Keratinocyte (primary cell): ENCODE measurements at regions not wholly inside any gene's neighbourhood (a gene's known extent, or its start where the extent isn't known, plus 50 kb on each side); places are given as distances from the start of the nearest gene placed in this dataset.

ENCODE experiments used
- DNase-seq: peaks from one replicate; pipeline ENCODE4 v3.0.0-alpha.2; 2011; ENCODE audit warnings: low read depth, missing footprints, low spot score
- FAIRE-seq: peaks from 2 replicates; lab custom pipeline; 2011; peaks lifted over from hg19 to GRCh38; lab: Jason Lieb, UNC
- H2AFZ ChIP-seq: 2 replicates; pipeline ENCODE4 v1.6.0; 2012; ENCODE audit warnings: low read length, control low read depth, inconsistent platforms; ENCODE audit not compliant: control insufficient read depth
- H3K27ac ChIP-seq: 2 replicates; pipeline ENCODE4 v1.5.1; 2011; ENCODE audit warnings: low read length; ENCODE audit not compliant: control insufficient read depth, insufficient read depth
- H3K27me3 ChIP-seq: 3 replicates; pipeline ENCODE4 v1.6.0; 2011; ENCODE audit warnings: low read length; ENCODE audit not compliant: control insufficient read depth, insufficient read depth; ENCODE audit errors: extremely low read depth
- H3K36me3 ChIP-seq, 2 experiments: 2 replicates in 1 of 2; 3 replicates in 1 of 2; pipeline ENCODE4 v1.5.1; 2011; ENCODE audit warnings: low read length in 2 of 2, mild to moderate bottlenecking in 1 of 2; ENCODE audit not compliant: control insufficient read depth in 2 of 2, insufficient read depth in 2 of 2; ENCODE audit errors: extremely low read depth in 1 of 2
- H3K4me1 ChIP-seq: 3 replicates; pipeline ENCODE4 v1.5.1; 2011; ENCODE audit warnings: low read length; ENCODE audit not compliant: control insufficient read depth, insufficient read depth; ENCODE audit errors: extremely low read depth
- H3K4me2 ChIP-seq: 3 replicates; pipeline ENCODE4 v1.6.0; 2011; ENCODE audit warnings: low read depth, low read length; ENCODE audit not compliant: control insufficient read depth, insufficient read depth; ENCODE audit errors: extremely low read depth
- H3K4me3 ChIP-seq, 3 experiments: fragments of 200-600 bp in 1 of 3; sonication (generic) in 1 of 3; 2 replicates in 2 of 3; 3 replicates in 1 of 3; pipeline ENCODE4 v1.5.1; 2011 to 2016; ENCODE audit warnings: low read length in 3 of 3, mild to moderate bottlenecking in 3 of 3, control low read depth in 2 of 3, inconsistent platforms in 1 of 3, low read depth in 1 of 3, mixed read lengths in 1 of 3, mixed run types in 1 of 3, moderate library complexity in 1 of 3; ENCODE audit not compliant: control insufficient read depth in 2 of 3, insufficient read depth in 2 of 3; ENCODE audit errors: extremely low read depth in 1 of 3
- H3K79me2 ChIP-seq: 2 replicates; pipeline ENCODE4 v1.6.0; 2012; ENCODE audit warnings: low read length; ENCODE audit not compliant: control insufficient read depth, insufficient read depth
- H3K9ac ChIP-seq: 3 replicates; pipeline ENCODE4 v1.6.0; 2011; ENCODE audit warnings: low read length; ENCODE audit not compliant: control insufficient read depth, insufficient read depth; ENCODE audit errors: extremely low read depth
- H3K9me1 ChIP-seq: 3 replicates; pipeline ENCODE4 v1.6.0; 2011; ENCODE audit warnings: low read length; ENCODE audit not compliant: control insufficient read depth, insufficient read depth; ENCODE audit errors: extremely low read depth
- H3K9me3 ChIP-seq: 2 replicates; pipeline ENCODE4 v1.5.1; 2012; ENCODE audit warnings: low read depth, low read length; ENCODE audit not compliant: control insufficient read depth
- H4K20me1 ChIP-seq: 3 replicates; pipeline ENCODE4 v1.6.0; 2011; ENCODE audit warnings: low read length; ENCODE audit not compliant: control insufficient read depth, insufficient read depth; ENCODE audit errors: extremely low read depth
- EZH2 ChIP-seq: IDR thresholded peaks from one replicate; pipeline ENCODE4 v1.6.1; 2012; ENCODE audit warnings: inconsistent platforms, mild to moderate bottlenecking, low read length, moderate library complexity
- dilution Hi-C: fragments of 300-500 bp; cut with MboI; formaldehyde crosslinking; loops from one replicate; pipeline ENCODE4 v1.7.0; 2020; ENCODE audit warnings: low sequenced_read_pairs; ENCODE audit not compliant: extremely low pct_ligation_motif_present
- TF ChIP-seq, protein P1 (sequence below), 3 experiments: IDR thresholded peaks in 1 of 3; conservative IDR thresholded peaks in 1 of 3; optimal IDR thresholded peaks in 1 of 3; 2 replicates in 2 of 3; 3 replicates in 1 of 3; pipeline versions ENCODE3 to v1.5.1; 2011; ENCODE audit warnings: low read length in 3 of 3, mild to moderate bottlenecking in 3 of 3, moderate library complexity in 2 of 3, control low read depth in 1 of 3, inconsistent platforms in 1 of 3; ENCODE audit not compliant: insufficient read depth in 2 of 3; ENCODE audit errors: extremely low read depth in 1 of 3

DNA sequence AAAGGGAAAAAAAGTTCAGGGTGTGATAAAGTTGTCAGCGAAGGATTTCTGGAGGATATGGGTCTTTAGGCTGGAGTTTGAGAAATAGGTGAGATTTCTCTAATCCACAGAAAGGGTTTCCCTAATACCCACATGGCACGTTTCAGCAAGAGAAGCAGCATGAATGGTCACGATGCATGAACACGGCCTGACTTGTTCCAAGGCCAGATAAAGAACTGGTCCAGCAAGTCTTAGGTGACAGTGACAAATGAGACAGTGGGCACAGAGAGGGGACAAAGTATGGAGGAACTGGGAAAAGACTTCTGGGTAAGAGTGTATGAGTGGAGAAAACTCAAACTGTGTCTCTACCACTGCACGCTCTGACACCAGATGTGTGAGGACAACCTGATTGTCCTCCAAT lies 262.0 kb upstream of the FOXQ1 start:
- no peak for DNase-seq
- Histone ChIP-seq H2AFZ (no peak overlapping the region), H3K4me1 (no peaks in the 10 kb centered on the region), H3K9ac (no peak overlapping the region), H3K27me3 (no peaks in the 10 kb centered on the region), H3K4me3 (no peak overlapping the region), H3K79me2 (no peaks in the 10 kb centered on the region), H4K20me1 (no peaks in the 10 kb centered on the region), H3K9me3 (peaks cover 2% of the 10 kb centered on the region), H3K36me3 (no peaks in the 10 kb centered on the region), H3K9me1 (no peaks in the 10 kb centered on the region), H3K27ac (no peak overlapping the region), H3K4me2 (no peak overlapping the region)
- no peak for TF ChIP-seq EZH2
- TF ChIP-seq, protein P1, sequence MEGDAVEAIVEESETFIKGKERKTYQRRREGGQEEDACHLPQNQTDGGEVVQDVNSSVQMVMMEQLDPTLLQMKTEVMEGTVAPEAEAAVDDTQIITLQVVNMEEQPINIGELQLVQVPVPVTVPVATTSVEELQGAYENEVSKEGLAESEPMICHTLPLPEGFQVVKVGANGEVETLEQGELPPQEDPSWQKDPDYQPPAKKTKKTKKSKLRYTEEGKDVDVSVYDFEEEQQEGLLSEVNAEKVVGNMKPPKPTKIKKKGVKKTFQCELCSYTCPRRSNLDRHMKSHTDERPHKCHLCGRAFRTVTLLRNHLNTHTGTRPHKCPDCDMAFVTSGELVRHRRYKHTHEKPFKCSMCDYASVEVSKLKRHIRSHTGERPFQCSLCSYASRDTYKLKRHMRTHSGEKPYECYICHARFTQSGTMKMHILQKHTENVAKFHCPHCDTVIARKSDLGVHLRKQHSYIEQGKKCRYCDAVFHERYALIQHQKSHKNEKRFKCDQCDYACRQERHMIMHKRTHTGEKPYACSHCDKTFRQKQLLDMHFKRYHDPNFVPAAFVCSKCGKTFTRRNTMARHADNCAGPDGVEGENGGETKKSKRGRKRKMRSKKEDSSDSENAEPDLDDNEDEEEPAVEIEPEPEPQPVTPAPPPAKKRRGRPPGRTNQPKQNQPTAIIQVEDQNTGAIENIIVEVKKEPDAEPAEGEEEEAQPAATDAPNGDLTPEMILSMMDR (optimal IDR thresholded peaks at IDR 0.05 in 1 of 3, IDR thresholded peaks at IDR 0.05 in 1 of 3, conservative IDR thresholded peaks at IDR 0.05 in 1 of 3; ENCODE audit: extremely low read depth in 1 of 3, insufficient read depth in 2 of 3, low read length in 3 of 3): no peak
- FAIRE-seq: no peak
- dilution Hi-C loops: no loop called here

DNA sequence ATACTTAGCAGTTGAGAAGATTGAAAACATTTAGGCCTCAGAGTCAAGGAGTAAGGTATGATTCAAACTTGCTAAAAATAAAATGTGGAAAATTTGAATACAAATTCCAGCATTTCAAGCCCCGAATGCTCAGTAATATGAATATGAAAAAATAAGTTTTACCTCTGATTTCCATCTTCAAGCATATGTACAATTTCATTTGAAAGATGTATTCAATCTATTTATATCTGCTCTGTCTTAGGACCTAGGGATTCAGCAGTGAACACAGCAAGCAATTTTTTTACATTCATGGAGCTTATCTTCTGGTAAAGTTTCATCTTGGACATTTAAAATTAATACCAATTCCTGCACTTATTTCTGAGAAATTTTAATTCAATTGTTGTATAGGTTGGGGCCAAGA lies 262.7 kb upstream of the FOXQ1 start:
- no peak overlapping the region for H3K27ac ChIP-seq
- no peak overlapping the region for H3K4me2 ChIP-seq
- peaks cover 1% of the 10 kb centered on the region for H3K27me3 ChIP-seq
- no peak overlapping the region for H3K4me3 ChIP-seq
- dilution Hi-C loops: no loop called here
- H3K9me3 ChIP-seq: peaks cover 2% of the 10 kb centered on the region
- no peak overlapping the region for H3K9ac ChIP-seq
- H2AFZ ChIP-seq: no peak overlapping the region
- H4K20me1 ChIP-seq: no peaks in the 10 kb centered on the region
- DNase-seq (no peak), FAIRE-seq (no peak)
- no peaks in the 10 kb centered on the region for H3K4me1 ChIP-seq
- H3K79me2 ChIP-seq: no peaks in the 10 kb centered on the region
- TF ChIP-seq EZH2: no peak
- TF ChIP-seq, protein P1 (optimal IDR thresholded peaks at IDR 0.05 in 1 of 3, IDR thresholded peaks at IDR 0.05 in 1 of 3, conservative IDR thresholded peaks at IDR 0.05 in 1 of 3; ENCODE audit: extremely low read depth in 1 of 3, insufficient read depth in 2 of 3, low read length in 3 of 3): no peak
- H3K9me1 ChIP-seq: no peaks in the 10 kb centered on the region
- H3K36me3 ChIP-seq: no peaks in the 10 kb centered on the region
